22Rv1 (cell line): ENCODE measurements at regions not wholly inside any gene's neighbourhood (a gene's known extent, or its start where the extent isn't known, plus 50 kb on each side); places are given as distances from the start of the nearest gene placed in this dataset.
A peak's percentile ranks its signal among the peaks of the same experiment; 100 is the strongest.

Source experiments
- H3K27ac ChIP-seq: fragments of 450-650 bp; 2 replicates; pipeline ENCODE4 v1.5.1; 2017
- ZFX ChIP-seq: fragments of 450-650 bp; IDR thresholded peaks from 2 replicates; pipeline ENCODE4 v1.6.1; 2017; ENCODE audit warnings: antibody characterized with exemption, borderline replicate concordance
- TF ChIP-seq, protein P1 (sequence below): fragments of 450-650 bp; IDR thresholded peaks from 2 replicates; pipeline ENCODE4 v1.5.1; 2017; ENCODE audit warnings: mild to moderate bottlenecking

- H3K27ac ChIP-seq, result no peak overlapping the region
Measured at GRCh38 chr12:115464111-115464581, 780.2 kb upstream of the TBX3 start.

DNA sequence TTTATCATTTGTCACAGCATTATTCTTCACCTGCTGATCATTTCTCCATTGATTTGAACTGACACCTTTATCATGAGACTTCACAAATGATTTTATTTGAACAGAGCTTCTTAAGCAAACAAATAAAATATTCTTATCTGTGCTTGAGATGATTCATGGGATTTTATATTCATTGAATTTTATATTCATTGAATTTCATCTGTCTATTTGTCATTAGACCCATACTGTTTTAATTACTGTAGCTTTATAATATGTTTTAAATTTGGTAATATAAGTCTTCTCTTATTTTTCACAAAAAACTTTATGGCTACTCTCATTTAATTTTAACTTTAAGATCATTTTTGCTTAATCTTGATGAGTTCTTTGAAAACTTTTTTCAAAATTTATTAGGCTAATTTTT is 777.4 kb upstream of the TBX3 start:
- TF ChIP-seq, protein P1, sequence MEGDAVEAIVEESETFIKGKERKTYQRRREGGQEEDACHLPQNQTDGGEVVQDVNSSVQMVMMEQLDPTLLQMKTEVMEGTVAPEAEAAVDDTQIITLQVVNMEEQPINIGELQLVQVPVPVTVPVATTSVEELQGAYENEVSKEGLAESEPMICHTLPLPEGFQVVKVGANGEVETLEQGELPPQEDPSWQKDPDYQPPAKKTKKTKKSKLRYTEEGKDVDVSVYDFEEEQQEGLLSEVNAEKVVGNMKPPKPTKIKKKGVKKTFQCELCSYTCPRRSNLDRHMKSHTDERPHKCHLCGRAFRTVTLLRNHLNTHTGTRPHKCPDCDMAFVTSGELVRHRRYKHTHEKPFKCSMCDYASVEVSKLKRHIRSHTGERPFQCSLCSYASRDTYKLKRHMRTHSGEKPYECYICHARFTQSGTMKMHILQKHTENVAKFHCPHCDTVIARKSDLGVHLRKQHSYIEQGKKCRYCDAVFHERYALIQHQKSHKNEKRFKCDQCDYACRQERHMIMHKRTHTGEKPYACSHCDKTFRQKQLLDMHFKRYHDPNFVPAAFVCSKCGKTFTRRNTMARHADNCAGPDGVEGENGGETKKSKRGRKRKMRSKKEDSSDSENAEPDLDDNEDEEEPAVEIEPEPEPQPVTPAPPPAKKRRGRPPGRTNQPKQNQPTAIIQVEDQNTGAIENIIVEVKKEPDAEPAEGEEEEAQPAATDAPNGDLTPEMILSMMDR, result no peak
- TF ChIP-seq ZFX, result no peak
- H3K27ac ChIP-seq, result no peak overlapping the region

More at GRCh38 chr12:115464111-115464581, 780.2 kb upstream of the TBX3 start:
- TF ChIP-seq ZFX, result no peak
- TF ChIP-seq, protein P1, result no peak

GRCh38 chr12:115457798-115458197 is 773.8 kb upstream of the TBX3 start:
- no peak overlapping the region for H3K27ac ChIP-seq

DNA sequence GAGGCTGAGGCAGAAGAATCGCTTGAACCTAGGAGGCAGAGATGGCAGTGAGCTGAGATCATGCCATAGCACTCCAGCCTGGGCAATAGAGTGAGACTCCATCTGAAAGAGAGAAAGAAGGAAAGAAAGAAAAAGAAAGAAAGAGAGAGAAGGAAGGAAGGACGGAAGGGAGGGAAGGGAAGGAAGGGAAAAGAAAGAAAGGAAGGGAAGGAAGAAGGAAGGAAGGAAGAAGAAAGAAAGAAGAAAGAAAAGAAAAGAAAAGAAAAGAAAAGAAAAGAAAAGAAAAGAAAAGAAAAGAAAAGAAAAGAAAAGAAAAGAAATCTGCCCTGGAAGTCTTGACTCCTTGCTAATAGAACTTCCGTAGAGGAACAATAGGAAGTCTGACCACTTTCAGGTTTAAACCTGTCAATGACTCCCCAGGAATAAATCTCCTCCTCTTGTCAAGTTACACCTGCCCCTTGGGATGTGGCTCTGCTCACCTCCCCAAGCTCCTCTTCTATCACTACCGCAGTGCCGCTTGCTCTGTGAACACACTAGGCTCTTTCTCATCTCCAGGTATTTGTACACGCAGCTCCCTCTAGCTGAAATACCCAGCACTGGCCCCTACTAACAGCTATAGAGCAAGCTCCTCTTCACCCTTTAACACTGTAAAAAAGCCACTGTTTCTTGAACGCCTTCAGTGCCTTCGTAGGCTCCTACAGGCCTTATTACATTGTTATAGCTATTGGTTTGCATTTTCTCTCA is 773.1 kb upstream of the TBX3 start:
- TF ChIP-seq ZFX, result no peak
- TF ChIP-seq, protein P1, result peak; percentile 24
- peak overlapping the region; percentile 64; the same call in 1 of the 2 replicates for H3K27ac ChIP-seq

More at GRCh38 chr12:115457798-115458197, 773.8 kb upstream of the TBX3 start:
- TF ChIP-seq ZFX, result no peak
- TF ChIP-seq, protein P1, result no peak

DNA sequence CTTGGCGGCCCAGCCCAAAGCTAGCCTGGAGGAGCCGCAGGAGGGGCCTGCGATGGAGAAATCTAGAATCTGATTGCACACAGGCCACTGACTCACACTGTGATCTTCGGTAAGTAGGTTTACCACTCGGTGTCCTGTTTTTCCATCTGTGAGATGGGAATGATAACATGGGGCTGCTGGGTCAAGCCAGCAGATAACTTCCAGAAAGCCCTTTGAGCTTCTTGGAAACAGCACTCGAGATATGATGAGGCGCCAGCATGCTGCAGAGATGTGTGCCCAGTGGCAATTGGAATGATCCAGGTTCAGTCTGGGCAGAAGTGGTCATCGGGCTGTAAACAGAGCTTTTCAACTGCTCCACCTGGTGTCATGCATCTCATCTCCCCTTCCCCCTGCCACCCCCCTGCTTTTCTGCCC is 771.3 kb upstream of the TBX3 start:
- no peak for TF ChIP-seq ZFX
- TF ChIP-seq, protein P1, result no peak
- peak overlapping the region; percentile 64 for H3K27ac ChIP-seq

DNA sequence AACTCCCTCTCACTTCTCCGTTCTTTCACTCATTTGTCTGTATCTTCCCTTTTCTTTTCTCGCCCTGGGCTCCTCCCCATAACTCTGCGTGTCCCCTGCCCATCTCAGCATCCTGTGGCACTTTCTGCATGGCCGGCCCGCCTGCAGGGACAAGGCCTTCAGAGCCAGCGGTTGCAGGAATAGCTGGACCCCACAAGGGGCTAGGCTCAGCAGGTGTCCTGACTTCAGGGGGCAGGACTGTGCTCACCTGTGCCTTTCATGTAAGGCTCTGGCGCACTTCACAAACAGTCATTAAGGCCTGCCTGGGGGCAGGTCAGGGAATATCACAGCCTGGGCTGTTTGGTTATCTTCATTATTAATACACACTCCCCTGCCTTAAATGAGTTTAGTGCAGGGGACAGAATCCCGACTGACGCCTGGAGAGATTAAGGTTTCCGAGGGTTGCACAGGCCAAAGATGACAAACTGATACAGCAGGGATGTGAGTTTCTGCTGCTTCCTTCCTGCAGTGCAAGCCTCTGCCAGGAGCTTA is 768.8 kb upstream of the TBX3 start:
- H3K27ac ChIP-seq, result peak overlapping the region; percentile 64
- TF ChIP-seq ZFX, result no peak
- TF ChIP-seq, protein P1, result no peak
